Upper lobe of right lung (tissue), 1 donor: ENCODE measurements at regions not wholly inside any gene's neighbourhood (a gene's known extent, or its start where the extent isn't known, plus 50 kb on each side); places are given as distances from the start of the nearest gene placed in this dataset.

Experiments used
- ATAC-seq: fragments of 200-7000 bp; cut with Tn5 transposase; one replicate; pipeline ENCODE4 v1.9.1; 2020; ENCODE audit warnings: mild to moderate bottlenecking, moderate library complexity
- DNase-seq: peaks from one replicate; pipeline ENCODE4 v3.0.0-alpha.2; 2020
- H3K27ac ChIP-seq: fragments of 200-600 bp; one replicate; pipeline ENCODE4 v1.8.0; 2022
- H3K27me3 ChIP-seq: fragments of 200-600 bp; one replicate; pipeline ENCODE4 v1.8.0; 2022; ENCODE audit warnings: mild to moderate bottlenecking
- H3K36me3 ChIP-seq: fragments of 200-600 bp; one replicate; pipeline ENCODE4 v1.8.0; 2022
- H3K4me1 ChIP-seq: fragments of 200-600 bp; one replicate; pipeline ENCODE4 v1.8.0; 2022
- H3K4me3 ChIP-seq: fragments of 200-600 bp; one replicate; pipeline ENCODE4 v1.8.0; 2022; ENCODE audit warnings: mild to moderate bottlenecking
- H3K9me3 ChIP-seq: fragments of 200-600 bp; one replicate; pipeline ENCODE4 v1.8.0; 2022
- CTCF ChIP-seq: fragments of 200-600 bp; IDR thresholded peaks from one replicate; pipeline ENCODE4 v1.8.0; 2022; ENCODE audit warnings: antibody characterized with exemption
- intact Hi-C: fragments of 100-400 bp; cut with DNase I; formaldehyde crosslinking; loops from one replicate; pipeline ENCODE4 v1.11.0; 2022
- donor health status: DM: no; HTN: yes; CAD: no; lungs with severe emphysema.

GRCh38 chr16:51813609-51814008 is 662.5 kb upstream of the SALL1 start:
- no peaks in the 10 kb centered on the region for H3K36me3 ChIP-seq
- DNase-seq, result no peak
- intact Hi-C loops, result no loop called here
- no peak for ATAC-seq
- H3K9me3 ChIP-seq, result no peaks in the 10 kb centered on the region
- no peak overlapping the region for H3K27ac ChIP-seq
- no peaks in the 10 kb centered on the region for H3K27me3 ChIP-seq
- H3K4me1 ChIP-seq, result no peaks in the 10 kb centered on the region
- no peak overlapping the region for H3K4me3 ChIP-seq
- TF ChIP-seq CTCF, result no peak

DNA sequence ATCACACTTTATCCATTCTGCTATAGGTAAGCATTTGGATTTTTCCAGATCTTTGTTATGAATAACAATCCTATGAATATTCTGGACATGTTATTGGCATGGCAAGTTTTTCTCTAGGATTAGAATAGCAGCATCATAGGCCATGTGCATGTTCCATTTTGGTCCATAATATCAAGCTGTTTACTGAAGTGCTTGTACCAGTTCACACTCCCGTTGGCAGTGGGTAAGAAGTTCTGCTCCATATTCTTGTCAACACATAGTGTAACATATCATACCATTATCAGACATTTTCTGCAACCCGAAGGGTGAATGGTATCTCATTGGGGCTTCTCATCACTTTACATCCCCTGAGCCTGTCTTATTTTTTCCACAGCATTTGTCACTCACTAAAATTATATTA is 661.9 kb upstream of the SALL1 start:
- Histone ChIP-seq H3K4me3 (no peak overlapping the region), H3K36me3 (no peaks in the 10 kb centered on the region), H3K4me1 (no peaks in the 10 kb centered on the region), H3K27ac (no peak overlapping the region), H3K9me3 (no peaks in the 10 kb centered on the region), H3K27me3 (no peaks in the 10 kb centered on the region)
- no peak for TF ChIP-seq CTCF
- DNase-seq, result no peak
- intact Hi-C loops, result no loop called here
- no peak for ATAC-seq

- no peaks in the 10 kb centered on the region for H3K36me3 ChIP-seq
- DNase-seq (no peak), ATAC-seq (no peak)
- H3K9me3 ChIP-seq, result no peaks in the 10 kb centered on the region
- intact Hi-C loops, result no loop called here
- H3K27me3 ChIP-seq, result no peaks in the 10 kb centered on the region
- H3K4me3 ChIP-seq, result no peak overlapping the region
- no peaks in the 10 kb centered on the region for H3K4me1 ChIP-seq
- H3K27ac ChIP-seq, result no peak overlapping the region
- TF ChIP-seq CTCF, result no peak
Observed at GRCh38 chr16:51807551-51807950, 656.5 kb upstream of the SALL1 start.

DNA sequence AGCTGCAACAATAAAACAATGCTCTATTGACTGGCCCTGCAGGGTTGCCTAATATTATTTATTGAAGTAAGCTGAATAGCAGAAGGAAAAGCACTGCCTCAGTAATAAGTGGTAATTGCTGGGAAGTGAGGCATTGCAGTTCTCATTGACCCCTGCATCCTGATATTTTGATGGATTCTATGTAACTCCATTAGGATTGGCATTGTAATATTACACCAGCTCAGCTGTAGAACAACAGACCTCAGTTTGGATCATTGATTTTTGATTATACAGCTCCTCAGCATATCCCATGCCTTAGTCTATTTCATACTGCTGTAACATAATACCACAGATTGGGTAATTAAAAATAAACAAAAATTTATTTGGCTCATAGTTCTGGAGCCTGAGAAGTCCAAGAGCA is 650.6 kb upstream of the SALL1 start:
- no peaks in the 10 kb centered on the region for H3K4me1 ChIP-seq
- no peak overlapping the region for H3K4me3 ChIP-seq
- intact Hi-C loops, result no loop called here
- no peak for TF ChIP-seq CTCF
- DNase-seq (no peak), ATAC-seq (no peak)
- H3K36me3 ChIP-seq, result no peaks in the 10 kb centered on the region
- H3K9me3 ChIP-seq, result no peaks in the 10 kb centered on the region
- H3K27ac ChIP-seq, result no peak overlapping the region
- H3K27me3 ChIP-seq, result no peaks in the 10 kb centered on the region

- intact Hi-C loops, result no loop called here
- Histone ChIP-seq H3K27ac (no peak overlapping the region), H3K9me3 (no peaks in the 10 kb centered on the region), H3K4me3 (no peak overlapping the region), H3K4me1 (no peaks in the 10 kb centered on the region), H3K36me3 (no peaks in the 10 kb centered on the region), H3K27me3 (no peaks in the 10 kb centered on the region)
- DNase-seq, result no peak
- no peak for ATAC-seq
- no peak for TF ChIP-seq CTCF
Observed at GRCh38 chr16:51797669-51798259, 646.7 kb upstream of the SALL1 start.

GRCh38 chr16:51779240-51779639 is 628.2 kb upstream of the SALL1 start:
- Histone ChIP-seq H3K27ac (no peak overlapping the region), H3K4me3 (no peak overlapping the region), H3K36me3 (no peaks in the 10 kb centered on the region), H3K9me3 (no peaks in the 10 kb centered on the region), H3K4me1 (no peaks in the 10 kb centered on the region), H3K27me3 (no peaks in the 10 kb centered on the region)
- intact Hi-C loops, result no loop called here
- ATAC-seq (no peak), DNase-seq (no peak)
- no peak for TF ChIP-seq CTCF
